Natural killer cell (primary cell): ENCODE measurements at regions not wholly inside any gene's neighbourhood (a gene's known extent, or its start where the extent isn't known, plus 50 kb on each side); places are given as distances from the start of the nearest gene placed in this dataset.
"Not testable (repeated sequence)": the region's sequence is repeated elsewhere in the genome, so short reads cannot be mapped to it uniquely, and the experiment has no call there.

ENCODE experiments used
- ATAC-seq, 3 donors: fragments of 150-1000 bp in 2 of 3; fragments of 200-7000 bp in 1 of 3; cut with Tn5 transposase; 1 replicate in 1 of 3; 2 replicates in 2 of 3; pipeline ENCODE4 v1.10.0; 2021; ENCODE audit warnings: mild to moderate bottlenecking in 2 of 3, moderate library complexity in 2 of 3
- DNase-seq, 2 donors: peaks; one replicate each; pipeline versions ENCODE4 v3.0.0 to v3.0.0-alpha.2; 2013 to 2021; ENCODE audit warnings: mixed read lengths in 1 of 2
- H3K27ac ChIP-seq: one replicate; pipeline ENCODE4 v1.5.1; 2013; ENCODE audit warnings: mild to moderate bottlenecking, low read length
- H3K27me3 ChIP-seq: one replicate; pipeline ENCODE4 v1.6.1; 2013; ENCODE audit warnings: low read length; ENCODE audit not compliant: control insufficient read depth, insufficient read depth
- H3K36me3 ChIP-seq: one replicate; pipeline ENCODE4 v1.6.1; 2013; ENCODE audit warnings: low read length; ENCODE audit not compliant: control insufficient read depth, insufficient read depth
- H3K4me1 ChIP-seq: one replicate; pipeline ENCODE4 v1.6.1; 2013; ENCODE audit warnings: low read length; ENCODE audit not compliant: control insufficient read depth, insufficient read depth
- H3K4me3 ChIP-seq: one replicate; pipeline ENCODE4 v1.5.1; 2013; ENCODE audit warnings: low read length
- H3K9me3 ChIP-seq: one replicate; pipeline ENCODE4 v1.6.1; 2013; ENCODE audit warnings: low read length; ENCODE audit not compliant: control insufficient read depth, insufficient read depth
- H3K27ac Mint-ChIP-seq, 2 donors: one replicate each; pipeline ENCODE4 v1.8.0; 2022; ENCODE audit warnings: mild to moderate bottlenecking in 2 of 2, mixed read lengths in 2 of 2, moderate library complexity in 1 of 2
- H3K27me3 Mint-ChIP-seq, 2 donors: one replicate each; pipeline ENCODE4 v1.8.0; 2022; ENCODE audit warnings: low read depth in 2 of 2, mixed read lengths in 2 of 2
- H3K36me3 Mint-ChIP-seq: one replicate; pipeline ENCODE4 v1.8.0; 2022; ENCODE audit warnings: mixed read lengths
- H3K4me1 Mint-ChIP-seq, 2 donors: one replicate each; pipeline ENCODE4 v1.8.0; 2022; ENCODE audit warnings: mixed read lengths in 2 of 2
- H3K4me3 Mint-ChIP-seq: one replicate; pipeline ENCODE4 v1.8.0; 2022; ENCODE audit warnings: mild to moderate bottlenecking, moderate library complexity, mixed read lengths
- H3K9me3 Mint-ChIP-seq, 2 donors: one replicate each; pipeline ENCODE4 v1.8.0; 2022; ENCODE audit warnings: mixed read lengths in 2 of 2
- WGBS: methylation state at CpG from one replicate; pipeline ENCODE4 v1.1.7; 2013; ENCODE audit warnings: missing lambda C conversion rate; ENCODE audit not compliant: insufficient coverage; 5-methylcytosine and 5-hydroxymethylcytosine counted together
- intact Hi-C: fragments of 100-400 bp; cut with micrococcal nuclease; formaldehyde crosslinking; loops from one replicate; pipeline ENCODE4 v1.14.2; 2022
- TF ChIP-seq, protein P1 (sequence below): fragments of 200-600 bp; IDR thresholded peaks from one replicate; pipeline ENCODE4 v1.8.0; 2022; ENCODE audit warnings: antibody characterized with exemption

DNA sequence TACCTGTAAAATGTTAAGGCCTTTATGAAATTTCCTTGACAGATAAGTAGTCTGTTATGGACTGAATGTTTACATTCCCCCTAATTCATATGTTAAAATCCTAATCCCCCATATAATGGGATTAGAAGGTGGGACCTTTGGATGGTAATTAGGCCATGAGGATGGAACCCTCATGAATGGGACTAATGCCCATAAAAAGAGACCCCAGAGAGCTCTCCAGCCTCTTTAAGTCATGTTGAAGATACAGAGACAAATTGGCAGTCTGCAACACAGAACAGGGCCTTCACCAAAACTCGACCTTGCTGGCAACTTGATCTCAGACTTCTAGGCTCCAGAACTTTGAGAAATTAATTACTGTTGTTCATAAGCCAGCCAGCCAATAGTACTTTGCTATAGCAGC lies 1344.5 kb upstream of the PCDH7 start:
- DNase-seq: no peak
- no peak overlapping the region for H3K27ac ChIP-seq
- peaks cover 7% of the 10 kb centered on the region for H3K36me3 Mint-ChIP-seq
- H3K27me3 Mint-ChIP-seq: no peaks in the 10 kb centered on the region
- H3K9me3 Mint-ChIP-seq: peaks cover 11 to 23% of the 10 kb centered on the region in 2 donors
- no peaks in the 10 kb centered on the region for H3K4me1 Mint-ChIP-seq
- H3K27me3 ChIP-seq: no peaks in the 10 kb centered on the region
- H3K4me1 ChIP-seq: no peaks in the 10 kb centered on the region
- ATAC-seq: no peak
- H3K27ac Mint-ChIP-seq: no peak overlapping the region
- H3K4me3 ChIP-seq: no peak overlapping the region
- no peaks in the 10 kb centered on the region for H3K36me3 ChIP-seq
- no peaks in the 10 kb centered on the region for H3K9me3 ChIP-seq
- intact Hi-C loops: no loop called here
- H3K4me3 Mint-ChIP-seq: no peak overlapping the region
- 41% methylated on average over 1 of the region's 1 CpG for WGBS
- TF ChIP-seq, protein P1, sequence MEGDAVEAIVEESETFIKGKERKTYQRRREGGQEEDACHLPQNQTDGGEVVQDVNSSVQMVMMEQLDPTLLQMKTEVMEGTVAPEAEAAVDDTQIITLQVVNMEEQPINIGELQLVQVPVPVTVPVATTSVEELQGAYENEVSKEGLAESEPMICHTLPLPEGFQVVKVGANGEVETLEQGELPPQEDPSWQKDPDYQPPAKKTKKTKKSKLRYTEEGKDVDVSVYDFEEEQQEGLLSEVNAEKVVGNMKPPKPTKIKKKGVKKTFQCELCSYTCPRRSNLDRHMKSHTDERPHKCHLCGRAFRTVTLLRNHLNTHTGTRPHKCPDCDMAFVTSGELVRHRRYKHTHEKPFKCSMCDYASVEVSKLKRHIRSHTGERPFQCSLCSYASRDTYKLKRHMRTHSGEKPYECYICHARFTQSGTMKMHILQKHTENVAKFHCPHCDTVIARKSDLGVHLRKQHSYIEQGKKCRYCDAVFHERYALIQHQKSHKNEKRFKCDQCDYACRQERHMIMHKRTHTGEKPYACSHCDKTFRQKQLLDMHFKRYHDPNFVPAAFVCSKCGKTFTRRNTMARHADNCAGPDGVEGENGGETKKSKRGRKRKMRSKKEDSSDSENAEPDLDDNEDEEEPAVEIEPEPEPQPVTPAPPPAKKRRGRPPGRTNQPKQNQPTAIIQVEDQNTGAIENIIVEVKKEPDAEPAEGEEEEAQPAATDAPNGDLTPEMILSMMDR: no peak

DNA sequence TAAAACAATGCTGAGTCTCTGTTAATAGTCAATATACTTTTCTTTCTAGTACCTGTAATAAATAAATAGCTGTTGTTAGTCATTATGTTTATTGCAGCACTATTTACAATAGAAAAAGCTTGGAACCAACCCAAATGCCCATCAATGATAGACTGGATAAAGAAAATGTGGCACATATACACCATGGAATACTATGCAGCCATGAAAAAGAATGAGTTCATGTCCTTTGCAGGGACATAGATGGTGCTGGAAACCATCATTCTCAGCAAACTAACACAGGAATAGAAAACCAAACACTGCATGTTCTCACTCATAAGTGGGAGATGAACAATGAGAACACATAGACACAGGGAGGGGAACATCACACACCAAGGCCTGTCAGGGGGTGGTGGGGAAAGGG lies 1341.9 kb upstream of the PCDH7 start:
- H3K4me1 Mint-ChIP-seq, H3K36me3 ChIP-seq, H3K4me1 ChIP-seq, H3K4me3 Mint-ChIP-seq, H3K27me3 ChIP-seq, H3K36me3 Mint-ChIP-seq, H3K27me3 Mint-ChIP-seq, H3K27ac Mint-ChIP-seq, ATAC-seq, intact Hi-C loops, H3K27ac ChIP-seq, H3K9me3 ChIP-seq, DNase-seq, H3K4me3 ChIP-seq: not testable (repeated sequence)
- H3K9me3 Mint-ChIP-seq: peaks cover 10 to 20% of the 10 kb centered on the region in 2 donors

DNA sequence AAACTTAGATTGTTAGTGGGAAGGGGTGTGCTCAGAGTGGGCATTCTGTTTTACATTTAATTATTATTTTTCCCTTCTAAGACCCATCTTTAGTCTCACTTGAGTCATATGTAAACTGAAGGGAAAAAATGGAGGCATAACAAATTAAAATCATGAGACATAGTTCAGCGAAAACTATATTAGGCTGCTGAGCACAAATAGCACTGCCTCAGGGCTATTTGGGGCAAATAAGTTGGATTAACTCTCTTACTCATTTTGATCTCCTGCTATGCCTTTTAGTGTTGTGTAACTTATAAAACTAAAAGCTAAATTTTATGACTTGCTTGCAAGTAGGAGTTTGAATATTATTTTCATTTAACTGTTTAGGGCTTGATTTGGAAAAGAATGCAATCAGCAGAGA lies 1329.2 kb upstream of the PCDH7 start:
- no peak for DNase-seq
- H3K27ac ChIP-seq: no peak overlapping the region
- no peaks in the 10 kb centered on the region for H3K27me3 ChIP-seq
- no peaks in the 10 kb centered on the region for H3K4me1 Mint-ChIP-seq
- H3K9me3 ChIP-seq: no peaks in the 10 kb centered on the region
- TF ChIP-seq, protein P1: no peak
- no peaks in the 10 kb centered on the region for H3K36me3 Mint-ChIP-seq
- no peak overlapping the region for H3K27ac Mint-ChIP-seq
- ATAC-seq: no peak
- 100% methylated on average over 1 of the region's 1 CpG for WGBS
- no peak overlapping the region for H3K4me3 ChIP-seq
- intact Hi-C loops: no loop called here
- no peaks in the 10 kb centered on the region for H3K36me3 ChIP-seq
- H3K27me3 Mint-ChIP-seq: no peaks in the 10 kb centered on the region
- H3K9me3 Mint-ChIP-seq: peaks cover 8 to 19% of the 10 kb centered on the region in 2 donors
- no peaks in the 10 kb centered on the region for H3K4me1 ChIP-seq
- H3K4me3 Mint-ChIP-seq: no peak overlapping the region

DNA sequence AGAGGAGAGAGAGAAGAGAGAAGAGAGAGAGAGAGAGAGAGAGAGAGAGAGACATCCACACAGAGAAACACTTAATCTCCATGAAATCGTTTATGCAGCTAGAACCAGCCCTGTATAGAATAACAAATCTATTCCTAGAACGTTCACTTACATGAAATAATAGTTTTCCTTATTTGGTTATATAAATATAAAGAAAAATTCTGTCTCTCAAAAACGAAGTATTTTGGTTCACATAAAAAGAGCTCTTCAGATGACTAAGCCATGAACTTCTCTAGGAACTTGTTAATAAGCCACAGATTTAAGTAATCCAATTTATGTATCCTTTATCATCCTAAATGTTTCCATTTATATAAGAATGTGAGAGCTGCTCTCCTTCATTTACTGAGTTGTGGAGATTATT lies 1315.1 kb upstream of the PCDH7 start:
- ATAC-seq (no peak), DNase-seq (no peak)
- peaks cover 8% of the 10 kb centered on the region for H3K9me3 ChIP-seq
- H3K27ac ChIP-seq: no peak overlapping the region
- H3K27me3 ChIP-seq: no peaks in the 10 kb centered on the region
- no peak overlapping the region for H3K4me3 ChIP-seq
- TF ChIP-seq, protein P1: no peak
- Mint-ChIP-seq H3K27ac (no peak overlapping the region), H3K4me3 (no peak overlapping the region), H3K27me3 (no peaks in the 10 kb centered on the region), H3K4me1 (no peaks in the 10 kb centered on the region), H3K36me3 (no peaks in the 10 kb centered on the region), H3K9me3 (peaks cover 14 to 23% of the 10 kb centered on the region in 2 donors)
- intact Hi-C loops: no loop called here
- H3K4me1 ChIP-seq: no peaks in the 10 kb centered on the region
- no peaks in the 10 kb centered on the region for H3K36me3 ChIP-seq
- no CpG with 5 or more reads among the region's 3 CpGs for WGBS
